HepG2 (cell line): ENCODE measurements at regions not wholly inside any gene's neighbourhood (a gene's known extent, or its start where the extent isn't known, plus 50 kb on each side); places are given as distances from the start of the nearest gene placed in this dataset.

ENCODE experiments used
- ATAC-seq: fragments of 200-7000 bp; cut with Tn5 transposase; 3 replicates; pipeline ENCODE4 v1.9.1; 2020; ENCODE audit warnings: mild to moderate bottlenecking, moderate library complexity
- BruUV-seq: library from RNA; stranded (reverse); fragments of 400-500 nt; replicated peaks from 2 replicates; lab custom pipeline; 2021; lab: Mats Ljungman, UMichigan
- CTCF ChIA-PET: fragments of 300-600 bp; formaldehyde crosslinking; extraction: SDS; loops from one replicate; lab custom pipeline; 2021; ENCODE audit warnings: low total read pairs, inconsistent platforms, low intra/inter-chr PET ratio; lab: Yijun Ruan, JAX
- POLR2A ChIA-PET: fragments of 350-600 bp; sonication (Branson Sonifier 250); formaldehyde crosslinking; loops from one replicate; lab custom pipeline; 2020; ENCODE audit warnings: antibody characterized with exemption, inconsistent platforms; lab: Yijun Ruan, JAX
- DNase-seq: peaks from one replicate; pipeline ENCODE4 v3.0.0-alpha.2; 2015; ENCODE audit warnings: low spot score
- FAIRE-seq: peaks from 3 replicates; lab custom pipeline; 2011; peaks lifted over from hg19 to GRCh38; lab: Jason Lieb, UNC
- H2AFZ ChIP-seq: one replicate; pipeline ENCODE4 v1.6.1; 2011; ENCODE audit warnings: low read length, inconsistent platforms
- H3K27ac ChIP-seq: fragments of 300-600 bp; 3 replicates; pipeline ENCODE4 v1.8.0; 2011; ENCODE audit warnings: mixed run types, mild to moderate bottlenecking, mixed read lengths, low read length, inconsistent platforms; ENCODE audit not compliant: insufficient read depth; ENCODE audit errors: extremely low read length
- H3K27me3 ChIP-seq, 2 experiments: fragments of 200-600 bp in 1 of 2; 2 replicates in 1 of 2; 3 replicates in 1 of 2; pipeline versions ENCODE4 v1.6.0 to v1.8.0; 2011; ENCODE audit warnings: low read length in 2 of 2, mild to moderate bottlenecking in 2 of 2, moderate library complexity in 2 of 2, inconsistent platforms in 1 of 2; ENCODE audit not compliant: insufficient read depth in 2 of 2, control insufficient read depth in 1 of 2
- H3K36me3 ChIP-seq, 2 experiments: fragments of 200-600 bp in 1 of 2; replicated peaks in 1 of 2; 2 replicates in 1 of 2; 3 replicates in 1 of 2; pipeline versions ENCODE4 v1.5.1 to v1.8.0; 2011; ENCODE audit warnings: low read length in 2 of 2, inconsistent platforms in 1 of 2; ENCODE audit not compliant: insufficient read depth in 2 of 2, control insufficient read depth in 1 of 2
- H3K4me1 ChIP-seq: 2 replicates; pipeline ENCODE4 v1.5.1; 2012; ENCODE audit warnings: low read length, inconsistent platforms; ENCODE audit not compliant: insufficient read depth
- H3K4me2 ChIP-seq: 2 replicates; pipeline ENCODE4 v1.6.0; 2011; ENCODE audit warnings: low read depth, low read length, inconsistent platforms
- H3K4me3 ChIP-seq, 3 experiments: fragments of 200-600 bp in 1 of 3; sonication (generic), shearing (Covaris generic) in 1 of 3; replicated peaks in 1 of 3; 2 replicates each; pipeline ENCODE4 v1.5.1; 2011 to 2016; ENCODE audit warnings: low read length in 3 of 3, inconsistent platforms in 2 of 3, low read depth in 2 of 3, mild to moderate bottlenecking in 2 of 3, control low read depth in 1 of 3, mixed read lengths in 1 of 3; ENCODE audit not compliant: insufficient read depth in 1 of 3
- H3K79me2 ChIP-seq: one replicate; pipeline ENCODE4 v1.6.1; 2011; ENCODE audit warnings: low read length, inconsistent platforms; ENCODE audit not compliant: insufficient read depth
- H3K9ac ChIP-seq: 2 replicates; pipeline ENCODE4 v1.6.0; 2011; ENCODE audit warnings: mild to moderate bottlenecking, low read depth, low read length, inconsistent platforms; ENCODE audit not compliant: insufficient read depth
- H3K9me3 ChIP-seq: 2 replicates; pipeline ENCODE4 v1.5.1; 2012; ENCODE audit warnings: mild to moderate bottlenecking, low read length
- H4K20me1 ChIP-seq: 2 replicates; pipeline ENCODE4 v1.6.0; 2011; ENCODE audit warnings: inconsistent platforms, mild to moderate bottlenecking, low read length, moderate library complexity; ENCODE audit not compliant: insufficient read depth
- ATF7 ChIP-seq, 2 experiments: fragments of 450-650 bp in 1 of 2; sonication (generic) in 1 of 2; formaldehyde crosslinking in 1 of 2; IDR thresholded peaks; 2 replicates each; pipeline versions ENCODE4 v1.4.0 to v1.6.1; 2016 to 2020; ENCODE audit warnings: antibody characterized with exemption in 1 of 2, mild to moderate bottlenecking in 1 of 2, missing genetic modification reagents in 1 of 2
- FOXO4 ChIP-seq: sonication (generic); formaldehyde crosslinking; conservative IDR thresholded peaks from 2 replicates; pipeline ENCODE4 v1.8.1; 2023; ENCODE audit warnings: missing genetic modification reagents
- LBX2 ChIP-seq: sonication (generic); formaldehyde crosslinking; IDR thresholded peaks from 2 replicates; pipeline ENCODE4 v1.5.0; 2020; ENCODE audit warnings: missing genetic modification reagents, mild to moderate bottlenecking, borderline replicate concordance
- PREB ChIP-seq: sonication (generic); formaldehyde crosslinking; IDR thresholded peaks from 2 replicates; pipeline ENCODE4 v1.4.0; 2020; ENCODE audit warnings: missing genetic modification reagents
- ZBTB14 ChIP-seq: sonication (generic); formaldehyde crosslinking; IDR thresholded peaks from 2 replicates; pipeline ENCODE4 v1.4.0; 2020; ENCODE audit warnings: missing genetic modification reagents
- WGBS: methylation state at CpG from one replicate; pipeline ENCODE4 v1.1.6; 2017; ENCODE audit warnings: low lambda C conversion rate; 5-methylcytosine and 5-hydroxymethylcytosine counted together
- in situ Hi-C: cut with HindIII; loops from 2 replicates; pipeline ENCODE4 v1.10.0; 2017; ENCODE audit warnings: low pct_unique_long_range_greater_than_20kb; ENCODE audit not compliant: extremely low pct_ligation_motif_present
- intact Hi-C: fragments of 100-400 bp; cut with micrococcal nuclease; formaldehyde crosslinking; loops from one replicate; pipeline ENCODE4 v1.10.0; 2022; ENCODE audit not compliant: unreplicated experiment
- TF ChIP-seq, protein P1 (sequence below): sonication (generic); formaldehyde crosslinking; IDR thresholded peaks from 2 replicates; pipeline ENCODE4 v1.4.0; 2020; ENCODE audit warnings: mild to moderate bottlenecking, missing genetic modification reagents

DNA sequence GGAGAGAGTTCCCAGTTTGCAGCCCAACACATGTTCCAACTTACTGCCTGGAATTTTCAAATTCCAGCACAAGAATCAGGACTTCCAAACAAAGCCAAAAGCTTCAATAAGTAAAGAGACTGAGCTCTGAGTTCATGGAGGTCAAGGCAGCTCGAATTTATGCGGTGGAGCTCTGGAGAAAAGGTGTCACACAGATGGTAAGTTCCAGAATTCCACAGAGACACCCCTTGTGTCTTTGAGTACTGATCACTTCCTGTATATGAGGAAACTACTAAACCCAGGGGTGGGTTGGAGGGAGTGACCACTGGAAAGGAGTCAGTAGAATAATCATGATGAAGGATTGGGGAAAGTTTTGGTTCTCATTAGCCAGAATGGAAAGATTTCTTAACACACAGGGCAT lies 118.5 kb upstream of the GUCY1A1 start:
- Histone ChIP-seq H3K4me1 (no peaks in the 10 kb centered on the region), H3K9me3 (no peaks in the 10 kb centered on the region), H4K20me1 (no peaks in the 10 kb centered on the region), H3K4me3 (no peak overlapping the region), H2AFZ (no peak overlapping the region), H3K9ac (no peak overlapping the region), H3K27ac (no peak overlapping the region), H3K36me3 (no peaks in the 10 kb centered on the region), H3K27me3 (no peaks in the 10 kb centered on the region), H3K4me2 (no peak overlapping the region), H3K79me2 (no peaks in the 10 kb centered on the region)
- intact Hi-C loops = no loop called here
- no TSS peak for BruUV-seq
- POLR2A ChIA-PET = no interaction called here
- TF ChIP-seq, protein P1, sequence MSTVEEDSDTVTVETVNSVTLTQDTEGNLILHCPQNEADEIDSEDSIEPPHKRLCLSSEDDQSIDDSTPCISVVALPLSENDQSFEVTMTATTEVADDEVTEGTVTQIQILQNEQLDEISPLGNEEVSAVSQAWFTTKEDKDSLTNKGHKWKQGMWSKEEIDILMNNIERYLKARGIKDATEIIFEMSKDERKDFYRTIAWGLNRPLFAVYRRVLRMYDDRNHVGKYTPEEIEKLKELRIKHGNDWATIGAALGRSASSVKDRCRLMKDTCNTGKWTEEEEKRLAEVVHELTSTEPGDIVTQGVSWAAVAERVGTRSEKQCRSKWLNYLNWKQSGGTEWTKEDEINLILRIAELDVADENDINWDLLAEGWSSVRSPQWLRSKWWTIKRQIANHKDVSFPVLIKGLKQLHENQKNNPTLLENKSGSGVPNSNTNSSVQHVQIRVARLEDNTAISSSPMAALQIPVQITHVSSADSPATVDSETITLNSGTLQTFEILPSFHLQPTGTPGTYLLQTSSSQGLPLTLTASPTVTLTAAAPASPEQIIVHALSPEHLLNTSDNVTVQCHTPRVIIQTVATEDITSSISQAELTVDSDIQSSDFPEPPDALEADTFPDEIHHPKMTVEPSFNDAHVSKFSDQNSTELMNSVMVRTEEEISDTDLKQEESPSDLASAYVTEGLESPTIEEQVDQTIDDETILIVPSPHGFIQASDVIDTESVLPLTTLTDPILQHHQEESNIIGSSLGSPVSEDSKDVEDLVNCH (CRISPR knock-in tag) = no peak
- TF ChIP-seq FOXO4 (CRISPR knock-in tag) = no peak
- no peak for TF ChIP-seq ATF7 (IDR thresholded peaks at IDR 0.05)
- TF ChIP-seq ATF7 (CRISPR knock-in tag; IDR thresholded peaks at IDR 0.05) = no peak
- TF ChIP-seq PREB (CRISPR knock-in tag) = no peak
- no peak for TF ChIP-seq ZBTB14
- TF ChIP-seq LBX2 (CRISPR knock-in tag) = no peak
- 3% methylated on average over 2 of the region's 2 CpGs for WGBS
- no peak for ATAC-seq
- in situ Hi-C loops = no loop called here
- DNase-seq = no peak
- CTCF ChIA-PET = no interaction called here
- FAIRE-seq = no peak
